Heart left ventricle (tissue), 16 donors: ENCODE measurements at regions not wholly inside any gene's neighbourhood (a gene's known extent, or its start where the extent isn't known, plus 50 kb on each side); places are given as distances from the start of the nearest gene placed in this dataset.

Experiments
- ATAC-seq, 4 donors: fragments of 200-7000 bp; cut with Tn5 transposase; one replicate each; pipeline ENCODE4 v1.9.1; 2020 to 2022; ENCODE audit warnings: moderate library complexity in 4 of 4, mild to moderate bottlenecking in 3 of 4, moderate number of reproducible peaks in 1 of 4
- DNase-seq, 5 donors: peaks; one replicate each; pipeline ENCODE4 v3.0.0-alpha.2; 2020
- H3K27ac ChIP-seq, 12 donors: fragments of 200-600 bp; sonication (generic) in 4 of 12; one replicate each; pipeline versions ENCODE4 v1.5.0 to v1.8.0; 2016 to 2022; ENCODE audit warnings: mild to moderate bottlenecking in 2 of 12
- H3K27me3 ChIP-seq, 9 donors: fragments of 200-600 bp; sonication (generic) in 2 of 9; one replicate each; pipeline versions ENCODE4 v1.5.1 to v1.8.0; 2016 to 2022; ENCODE audit warnings: mild to moderate bottlenecking in 3 of 9
- H3K36me3 ChIP-seq, 9 donors: fragments of 200-600 bp; sonication (generic) in 2 of 9; one replicate each; pipeline versions ENCODE4 v1.5.0 to v1.8.0; 2018 to 2022; ENCODE audit warnings: mild to moderate bottlenecking in 2 of 9
- H3K4me1 ChIP-seq, 12 donors: fragments of 200-600 bp; sonication (generic) in 4 of 12; one replicate each; pipeline versions ENCODE4 v1.5.0 to v1.8.0; 2016 to 2022; ENCODE audit warnings: mild to moderate bottlenecking in 3 of 12
- H3K4me3 ChIP-seq, 12 donors: fragments of 200-600 bp; sonication (generic) in 4 of 12; one replicate each; pipeline versions ENCODE4 v1.5.0 to v1.8.0; 2017 to 2022; ENCODE audit warnings: mild to moderate bottlenecking in 9 of 12, moderate library complexity in 4 of 12
- H3K9me3 ChIP-seq, 12 donors: fragments of 200-600 bp; sonication (generic) in 4 of 12; one replicate each; pipeline versions ENCODE4 v1.5.0 to v1.8.0; 2016 to 2022; ENCODE audit warnings: mild to moderate bottlenecking in 1 of 12
- CTCF ChIP-seq, 12 donors: fragments of 200-600 bp; sonication (generic) in 4 of 12; IDR thresholded peaks; one replicate each; pipeline versions ENCODE4 v1.5.0 to v1.8.0; 2018 to 2022; ENCODE audit warnings: antibody characterized with exemption in 12 of 12, mild to moderate bottlenecking in 5 of 12
- POLR2A ChIP-seq, 2 donors: fragments of 450-650 bp; IDR thresholded peaks; one replicate each; pipeline ENCODE4 v1.6.1; 2017; ENCODE audit warnings: antibody characterized with exemption in 2 of 2, mild to moderate bottlenecking in 2 of 2, moderate library complexity in 2 of 2
- WGBS, 4 donors: extraction: QIAGEN DNeasy Blood & Tissue Kit in 2 of 4; methylation state at CpG; one replicate each; pipeline versions ENCODE4 v1.1.5 to v1.1.7; 2013 to 2018; 5-methylcytosine and 5-hydroxymethylcytosine counted together
- intact Hi-C, 10 donors: fragments of 100-400 bp; cut with DNase I; formaldehyde crosslinking; loops; one replicate each; pipeline versions ENCODE4 v1.11.1 to v1.14.2; 2022
- donor health status: ischemic (EF 13 %, LVEDD 7.1; RV severe dilation, severe dysfunction).
- donor health status: healthy with polysubstance abuse.
- donor health status: DM: no; HTN: yes; CAD: no.
- donor health status: DM: no; HTN: no; CAD: no.
- donor health status: ischemic (EF 25% LVEDD 6.9; RV normal size, moderate dysfunction).
- donor health status: ischemic (EF 25% LVEDD 5.7; RV mildly dilated, moderate dysfunction).
- donor health status: healthy.
- donor health status: DM: yes; HTN: yes; CAD: no.
- donor health status: ischemic (EF 35%, LVEDD 5.7; RV mildly dilated, moderate dysfunction).
- donor health status: nonischemic (EF 11% LVEDD 7.7; RV severe dilation, severe dysfunction).
- donor health status: DM: yes; HTN: yes; CAD: no.
- donor health status: PGD.
- donor health status: ischemic (EF 29% LVEDD 5.4; RV normal size, mild dysfunction).
- donor health status: nonischemic (EF 23%, LVEDD 6.1; RV moderate dilation, normal function).

- peaks cover 0 to 34% (median 14%) of the 10 kb centered on the region in 12 donors for H3K9me3 ChIP-seq
- no peak for ATAC-seq
- H3K27ac ChIP-seq, result no peak overlapping the region
- 4 to 30% (median 7%) methylated on average over 2 of the region's 2 CpGs for WGBS, 4 donors
- TF ChIP-seq POLR2A (IDR thresholded peaks at IDR 0.05) (no peak), CTCF (IDR thresholded peaks at IDR 0.05) (no peak)
- DNase-seq, result no peak
- H3K36me3 ChIP-seq, result no peaks in the 10 kb centered on the region
- no peaks in the 10 kb centered on the region for H3K4me1 ChIP-seq
- no peaks in the 10 kb centered on the region for H3K27me3 ChIP-seq
- intact Hi-C loops, result no loop called here
- H3K4me3 ChIP-seq, result no peak overlapping the region
Measured at GRCh38 chr17:52681480-52681879, 523.0 kb upstream of the CA10 start.

- Histone ChIP-seq H3K9me3 (peaks cover 0 to 34% (median 14%) of the 10 kb centered on the region in 12 donors), H3K4me1 (no peaks in the 10 kb centered on the region), H3K27me3 (no peaks in the 10 kb centered on the region), H3K27ac (no peak overlapping the region), H3K4me3 (no peak overlapping the region), H3K36me3 (no peaks in the 10 kb centered on the region)
- ATAC-seq, result no peak
- DNase-seq, result no peak
- intact Hi-C loops, result no loop called here
- TF ChIP-seq CTCF (IDR thresholded peaks at IDR 0.05), result no peak
- TF ChIP-seq POLR2A (IDR thresholded peaks at IDR 0.05), result no peak
- 87 to 98% (median 92%) methylated on average over 1 of the region's 1 CpG; no CpG with 5 or more reads in 1 of the 4 donors for WGBS, 4 donors
Measured at GRCh38 chr17:52678211-52678610, 519.7 kb upstream of the CA10 start.

- intact Hi-C loops, result no loop called here
- Histone ChIP-seq H3K9me3 (peaks cover 0 to 21% (median 10%) of the 10 kb centered on the region in 12 donors), H3K27me3 (no peaks in the 10 kb centered on the region), H3K4me1 (no peaks in the 10 kb centered on the region), H3K4me3 (no peak overlapping the region), H3K27ac (no peak overlapping the region), H3K36me3 (no peaks in the 10 kb centered on the region)
- no peak for DNase-seq
- TF ChIP-seq POLR2A (IDR thresholded peaks at IDR 0.05) (no peak), CTCF (IDR thresholded peaks at IDR 0.05) (no peak)
- ATAC-seq, result no peak
- whole genome bisulfite sequencing, 4 donors, result 66 to 70% (median 68%) methylated on average over 4 of the region's 4 CpGs
Measured at GRCh38 chr17:52674686-52675085, 516.2 kb upstream of the CA10 start.

DNA sequence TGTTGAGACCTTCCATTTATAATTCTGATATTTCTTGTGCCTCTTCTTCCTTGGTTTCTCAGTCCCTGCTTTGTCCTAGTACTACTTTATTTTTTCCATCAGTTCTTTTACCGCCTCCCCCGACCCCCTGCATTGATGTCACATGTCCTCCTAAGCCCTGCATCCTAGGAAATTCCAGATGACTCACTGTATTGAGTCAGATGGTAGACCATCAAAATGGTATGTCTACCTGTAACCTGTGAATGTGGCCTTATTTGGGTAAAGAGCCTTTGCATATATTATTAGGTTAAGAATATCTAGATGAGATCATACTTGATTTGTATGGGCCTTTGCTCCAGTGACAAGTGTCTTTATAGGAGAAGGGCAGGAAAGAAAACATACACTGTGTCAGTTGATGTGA, 515.3 kb upstream of the CA10 start:
- Histone ChIP-seq H3K27ac (no peak overlapping the region), H3K36me3 (no peaks in the 10 kb centered on the region), H3K4me3 (no peak overlapping the region), H3K4me1 (no peaks in the 10 kb centered on the region), H3K9me3 (peaks cover 0 to 13% (median 2%) of the 10 kb centered on the region in 12 donors), H3K27me3 (no peaks in the 10 kb centered on the region)
- DNase-seq (no peak), ATAC-seq (no peak)
- 82 to 87% (median 84%) methylated on average over 2 of the region's 2 CpGs for WGBS, 4 donors
- no peak for TF ChIP-seq POLR2A (IDR thresholded peaks at IDR 0.05)
- TF ChIP-seq CTCF (IDR thresholded peaks at IDR 0.05), result no peak
- intact Hi-C loops, result no loop called here
